Activated naive CD4-positive, alpha-beta T cell treated with anti-CD3 and anti-CD28 coated beads, Interleukin-2, amount 50 U/mL, for 24 hours (primary cell): ENCODE measurements at regions not wholly inside any gene's neighbourhood (a gene's known extent, or its start where the extent isn't known, plus 50 kb on each side); places are given as distances from the start of the nearest gene placed in this dataset.
"Not testable (repeated sequence)": the region's sequence is repeated elsewhere in the genome, so short reads cannot be mapped to it uniquely, and the experiment has no call there.

Experiments used
- H3K27ac Mint-ChIP-seq: one replicate; pipeline ENCODE4 v1.8.0; 2021; ENCODE audit warnings: mild to moderate bottlenecking, mixed read lengths
- H3K27me3 Mint-ChIP-seq: one replicate; pipeline ENCODE4 v1.8.0; 2021; ENCODE audit warnings: mixed read lengths
- H3K36me3 Mint-ChIP-seq: one replicate; pipeline ENCODE4 v1.8.0; 2021; ENCODE audit warnings: mixed read lengths
- H3K4me1 Mint-ChIP-seq: one replicate; pipeline ENCODE4 v1.8.0; 2021; ENCODE audit warnings: mixed read lengths
- H3K4me3 Mint-ChIP-seq: one replicate; pipeline ENCODE4 v1.8.0; 2021; ENCODE audit warnings: mild to moderate bottlenecking, mixed read lengths
- H3K9me3 Mint-ChIP-seq: one replicate; pipeline ENCODE4 v1.8.0; 2021; ENCODE audit warnings: mixed read lengths

DNA sequence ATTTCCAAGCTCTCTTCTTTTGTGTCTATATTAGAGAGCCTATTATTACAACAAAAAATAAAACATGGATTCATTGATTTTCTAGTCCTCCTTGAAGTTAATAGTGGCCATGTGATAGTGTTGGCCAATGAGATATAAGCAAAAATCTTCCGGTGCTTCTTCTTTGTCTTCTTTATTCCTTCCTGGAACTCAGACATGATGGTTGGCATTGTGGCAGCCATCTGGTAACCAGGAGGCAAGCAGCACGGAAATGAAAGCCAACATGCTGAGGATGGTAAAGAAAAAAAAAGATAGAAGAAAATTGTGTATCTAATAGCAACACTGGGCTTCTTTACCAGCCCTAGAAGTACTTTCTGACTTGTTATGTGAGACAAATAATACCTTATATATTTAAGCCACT lies 50.8 kb upstream of the SEL1L start:
- Mint-ChIP-seq H3K27me3 (peaks cover 8% of the 10 kb centered on the region), H3K4me3 (no peak overlapping the region), H3K36me3 (no peaks in the 10 kb centered on the region), H3K4me1 (no peaks in the 10 kb centered on the region), H3K9me3 (peaks cover 6% of the 10 kb centered on the region), H3K27ac (no peak overlapping the region)

DNA sequence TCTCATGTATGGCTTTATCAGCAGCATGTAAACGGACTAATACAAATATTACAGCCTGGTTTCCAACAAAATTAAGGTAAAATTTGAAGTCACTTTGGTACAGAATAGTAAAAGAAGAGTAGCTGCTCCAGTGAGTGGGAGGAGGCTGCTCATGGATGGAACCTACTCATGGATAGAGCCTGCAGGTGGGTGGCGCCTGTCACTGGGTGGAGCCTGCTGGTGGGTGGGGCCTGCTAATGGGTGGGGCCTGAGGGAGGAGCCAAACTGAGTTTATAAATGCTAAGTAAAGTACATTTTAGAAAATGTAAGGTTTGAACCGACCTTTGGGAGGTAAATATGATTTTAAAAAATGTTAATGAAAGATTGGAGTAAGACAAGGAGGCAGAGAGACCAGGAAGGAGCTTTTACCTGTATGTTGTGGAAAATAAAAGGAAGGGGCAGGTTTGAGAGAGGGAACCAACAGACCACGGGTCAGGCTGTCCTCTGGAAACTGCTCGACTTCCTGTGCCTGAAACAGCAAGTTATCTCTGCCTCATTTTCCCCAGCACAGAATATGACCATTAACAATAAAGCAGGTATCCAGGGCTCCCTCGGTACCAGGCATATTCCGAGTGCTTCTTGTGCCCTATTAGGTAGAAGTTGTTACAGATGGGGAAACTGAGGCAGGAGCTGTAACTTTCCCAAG lies 55.9 kb upstream of the SEL1L start:
- Mint-ChIP-seq H3K4me3 (no peak overlapping the region), H3K36me3 (no peaks in the 10 kb centered on the region), H3K4me1 (no peaks in the 10 kb centered on the region), H3K27me3 (no peaks in the 10 kb centered on the region), H3K27ac (no peak overlapping the region), H3K9me3 (no peaks in the 10 kb centered on the region)

DNA sequence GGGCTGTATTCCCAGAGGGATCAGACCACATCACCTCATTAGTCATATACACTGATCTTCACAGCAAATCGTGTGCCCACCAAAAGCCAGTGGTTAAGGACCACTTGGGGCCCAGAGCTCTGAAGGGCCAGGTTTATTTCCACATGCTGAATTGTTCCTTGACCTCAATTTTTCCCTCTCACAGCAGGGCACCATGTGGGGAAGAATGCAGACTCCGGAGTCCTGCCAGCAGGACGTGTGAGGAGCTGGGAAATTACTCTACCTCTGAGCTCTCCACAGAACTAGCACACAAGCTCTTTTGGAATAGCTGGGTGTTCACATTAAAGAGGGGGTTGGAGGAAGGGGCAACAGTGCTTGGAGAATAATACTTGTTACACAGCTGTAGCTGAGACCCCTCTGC lies 57.6 kb upstream of the SEL1L start:
- Mint-ChIP-seq H3K36me3 (no peaks in the 10 kb centered on the region), H3K4me1 (no peaks in the 10 kb centered on the region)

DNA sequence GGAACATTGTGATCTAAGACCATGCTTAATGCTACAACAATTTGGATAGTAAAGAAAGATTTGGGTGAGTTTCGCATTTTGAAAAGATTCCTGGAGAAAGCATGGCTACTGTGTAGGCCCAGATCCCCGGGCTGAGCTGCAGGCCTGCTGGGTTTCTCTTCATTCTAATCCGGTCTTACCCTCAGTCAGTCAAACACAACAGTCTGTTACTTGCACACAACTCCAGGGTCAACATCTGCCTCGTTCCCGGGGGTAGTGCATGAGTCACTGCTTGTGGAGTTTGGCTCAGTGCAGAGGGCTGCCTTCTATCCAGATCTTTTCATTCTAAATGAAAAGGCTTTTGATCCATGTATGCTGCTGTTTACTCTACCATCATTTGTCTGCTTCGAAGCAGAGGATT lies 60.4 kb upstream of the SEL1L start:
- Mint-ChIP-seq H3K36me3 (no peaks in the 10 kb centered on the region), H3K4me3 (no peak overlapping the region), H3K27me3 (no peaks in the 10 kb centered on the region), H3K4me1 (no peaks in the 10 kb centered on the region), H3K27ac (no peak overlapping the region), H3K9me3 (no peaks in the 10 kb centered on the region)

More for the DNA sequence above, 57.6 kb upstream of the SEL1L start:
- no peak overlapping the region for H3K27ac Mint-ChIP-seq
- no peaks in the 10 kb centered on the region for H3K27me3 Mint-ChIP-seq
- H3K4me3 Mint-ChIP-seq: no peak overlapping the region
- H3K9me3 Mint-ChIP-seq: no peaks in the 10 kb centered on the region

DNA sequence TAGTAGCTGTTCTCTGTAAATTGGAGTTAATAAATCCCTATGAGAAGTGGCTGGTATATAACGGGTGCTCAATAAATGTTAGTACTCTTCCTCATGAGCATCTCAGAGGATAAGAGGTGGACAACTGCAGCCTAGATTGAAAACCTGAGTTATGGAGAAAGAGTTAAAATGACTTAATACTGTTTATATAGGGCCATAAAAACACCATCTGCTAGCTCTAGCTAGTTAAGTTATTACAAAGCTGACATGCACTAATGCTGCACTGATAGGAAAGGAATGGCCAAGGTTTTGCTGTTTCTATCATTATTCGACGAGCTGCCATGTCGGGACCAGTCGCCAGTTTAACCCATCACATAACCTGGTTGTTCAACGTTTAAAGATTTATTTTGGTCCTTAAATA lies 72.0 kb upstream of the SEL1L start:
- Mint-ChIP-seq H3K27ac (no peak overlapping the region), H3K4me3 (no peak overlapping the region), H3K9me3 (no peaks in the 10 kb centered on the region), H3K4me1 (no peaks in the 10 kb centered on the region), H3K36me3 (no peaks in the 10 kb centered on the region), H3K27me3 (peaks cover 12% of the 10 kb centered on the region)

DNA sequence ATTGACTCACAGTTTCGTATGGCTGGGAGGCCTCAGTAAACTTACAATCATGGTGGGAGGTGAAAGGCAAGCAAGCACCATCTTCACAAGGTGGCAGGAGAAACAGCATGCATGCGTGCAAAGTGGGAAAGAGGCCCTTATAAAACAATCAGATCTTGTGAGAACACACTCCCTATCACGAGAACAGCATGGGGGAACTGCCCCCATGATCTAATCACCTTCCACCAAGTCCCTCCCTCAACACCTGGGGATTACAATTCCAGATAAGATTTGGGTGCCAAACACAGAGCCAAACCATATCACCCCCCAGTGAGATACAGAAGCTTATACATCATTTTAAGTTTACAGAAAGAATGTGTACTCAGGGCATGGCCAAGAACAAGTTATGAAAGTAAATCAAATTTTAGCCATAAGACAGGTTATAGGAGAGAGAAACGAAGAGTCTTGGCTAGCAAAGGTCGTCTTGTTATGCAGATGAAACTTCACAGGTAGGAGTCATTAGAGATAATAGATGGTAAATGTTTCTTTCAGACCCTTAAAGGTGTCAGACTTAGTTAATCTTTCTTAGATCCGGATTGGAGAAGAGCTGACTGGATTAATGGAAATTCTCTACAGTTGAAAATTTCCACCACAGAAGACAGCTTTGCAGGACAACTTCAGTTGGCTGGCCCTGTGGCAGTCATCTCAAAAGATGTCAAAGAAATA lies 79.8 kb upstream of the SEL1L start:
- H3K27me3 Mint-ChIP-seq: peaks cover 5% of the 10 kb centered on the region
- H3K27ac Mint-ChIP-seq: no peak overlapping the region
- H3K9me3 Mint-ChIP-seq: peaks cover 4% of the 10 kb centered on the region
- no peaks in the 10 kb centered on the region for H3K36me3 Mint-ChIP-seq
- no peaks in the 10 kb centered on the region for H3K4me1 Mint-ChIP-seq
- no peak overlapping the region for H3K4me3 Mint-ChIP-seq

DNA sequence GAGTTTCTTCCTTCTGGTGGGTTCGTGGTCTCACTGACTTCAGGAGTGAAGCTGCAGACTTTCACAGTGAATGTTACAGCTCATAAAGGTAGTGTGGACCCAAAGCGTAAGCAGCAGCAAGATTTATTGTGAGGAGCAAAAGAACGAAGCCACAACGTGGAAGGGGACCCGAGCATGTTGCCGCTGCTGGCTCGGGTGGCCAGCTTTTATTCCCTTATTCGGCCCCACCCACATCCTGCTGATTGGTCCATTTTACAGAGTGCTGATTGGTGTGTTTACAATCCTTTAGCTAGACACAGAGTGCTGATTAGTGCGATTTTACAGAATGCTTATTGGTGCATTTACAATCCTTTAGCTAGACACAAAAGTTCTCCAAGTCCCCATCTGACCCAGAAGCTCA lies 80.6 kb upstream of the SEL1L start:
- H3K9me3 Mint-ChIP-seq, H3K27ac Mint-ChIP-seq, H3K36me3 Mint-ChIP-seq, H3K27me3 Mint-ChIP-seq, H3K4me1 Mint-ChIP-seq, H3K4me3 Mint-ChIP-seq: not testable (repeated sequence)

DNA sequence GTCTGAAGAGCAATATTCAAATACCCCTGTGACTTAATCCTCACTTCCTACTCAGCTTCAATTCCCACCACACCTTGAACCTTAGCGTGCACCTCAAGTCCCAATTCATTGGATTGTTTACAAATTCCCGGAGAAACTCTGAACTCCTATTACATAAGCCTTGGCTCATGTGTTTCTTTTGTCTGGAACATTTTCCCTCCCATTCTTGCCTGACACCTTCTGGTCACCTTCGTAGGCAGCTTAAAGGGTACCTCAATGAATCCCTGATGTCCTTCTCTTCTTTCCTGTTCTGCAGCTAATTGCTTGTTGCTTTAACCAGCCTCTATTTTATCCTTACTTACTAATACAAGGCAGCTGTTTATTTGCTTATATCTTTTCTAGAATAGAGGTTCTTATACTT lies 85.0 kb upstream of the SEL1L start:
- no peaks in the 10 kb centered on the region for H3K9me3 Mint-ChIP-seq
- H3K4me1 Mint-ChIP-seq: no peaks in the 10 kb centered on the region
- H3K36me3 Mint-ChIP-seq: no peaks in the 10 kb centered on the region
- peaks cover 5% of the 10 kb centered on the region for H3K27me3 Mint-ChIP-seq
- H3K27ac Mint-ChIP-seq: no peak overlapping the region
- H3K4me3 Mint-ChIP-seq: no peak overlapping the region

DNA sequence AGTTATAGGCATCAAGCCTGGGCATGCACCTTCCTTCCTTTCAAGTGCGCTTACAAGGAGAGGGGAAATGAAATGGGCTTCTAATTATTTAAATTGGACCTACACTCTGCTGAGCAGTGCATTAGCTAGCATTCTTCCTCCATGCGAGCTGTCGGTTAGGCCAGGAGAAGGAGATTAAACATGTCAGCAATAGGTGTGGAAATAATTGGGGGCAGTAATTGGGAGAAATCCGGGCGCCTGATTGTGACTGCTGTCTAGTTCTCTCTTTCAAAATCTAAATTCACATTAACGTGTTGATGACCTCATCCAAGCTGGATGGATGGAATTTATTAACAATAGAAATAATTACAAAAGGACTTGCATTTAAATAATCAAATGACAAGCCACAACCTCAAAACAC lies 86.2 kb upstream of the SEL1L start:
- H3K9me3 Mint-ChIP-seq: no peaks in the 10 kb centered on the region
- H3K27ac Mint-ChIP-seq: no peak overlapping the region
- H3K27me3 Mint-ChIP-seq: peaks cover 5% of the 10 kb centered on the region
- no peaks in the 10 kb centered on the region for H3K36me3 Mint-ChIP-seq
- no peak overlapping the region for H3K4me3 Mint-ChIP-seq
- H3K4me1 Mint-ChIP-seq: no peaks in the 10 kb centered on the region

DNA sequence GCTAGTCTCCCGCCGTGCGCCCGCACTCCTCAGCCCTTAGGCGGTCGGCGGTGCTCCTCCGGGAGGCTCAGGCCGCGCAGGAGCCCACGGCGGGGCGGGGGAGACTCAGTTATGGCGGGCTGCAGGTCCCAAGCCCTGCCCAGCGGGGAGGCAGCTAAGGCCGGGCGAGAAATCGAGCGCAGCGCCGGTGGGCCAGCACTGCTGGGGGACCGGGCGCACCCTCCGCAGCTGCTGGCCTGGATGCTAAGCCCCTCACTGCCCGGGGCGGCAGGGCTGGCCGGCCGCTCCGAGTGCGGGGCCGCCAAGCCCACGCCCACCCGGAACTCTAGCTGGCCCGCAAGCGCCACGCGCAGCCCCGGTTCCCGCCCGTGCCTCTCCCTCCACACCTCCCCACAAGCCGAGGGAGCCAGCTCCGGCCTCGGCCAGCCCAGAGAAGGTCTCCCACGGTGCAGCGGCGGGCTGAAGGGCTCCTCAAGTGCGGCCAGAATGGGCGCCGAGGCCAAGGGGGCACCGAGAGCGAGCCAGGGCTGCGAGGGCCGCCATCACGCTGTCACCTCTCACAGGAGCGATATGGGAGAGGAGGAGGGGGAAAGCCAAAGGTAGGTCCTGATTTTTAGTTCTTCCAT lies 90.2 kb upstream of the SEL1L start:
- H3K27ac Mint-ChIP-seq, H3K4me3 Mint-ChIP-seq, H3K9me3 Mint-ChIP-seq, H3K4me1 Mint-ChIP-seq, H3K27me3 Mint-ChIP-seq, H3K36me3 Mint-ChIP-seq: not testable (repeated sequence)

DNA sequence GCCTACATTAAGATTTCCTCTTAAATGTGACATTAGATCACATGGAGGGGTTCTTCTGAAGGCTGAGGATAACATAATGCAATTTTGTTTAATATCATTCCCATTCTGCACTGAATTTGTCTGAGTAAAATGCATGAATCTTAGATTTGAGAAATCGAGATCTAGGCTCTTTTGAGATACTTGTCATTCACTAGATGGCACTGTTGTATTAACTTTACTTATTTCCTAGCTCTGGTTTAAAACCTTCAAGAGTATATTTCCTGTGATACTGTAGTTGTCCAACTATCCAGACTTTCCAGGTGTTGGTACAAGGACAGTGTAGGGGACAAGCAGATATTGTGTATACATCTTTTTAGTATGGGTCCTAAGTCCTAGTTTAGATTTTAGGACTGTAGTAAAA lies 91.7 kb upstream of the SEL1L start:
- H3K27me3 Mint-ChIP-seq: peaks cover 2% of the 10 kb centered on the region
- no peaks in the 10 kb centered on the region for H3K4me1 Mint-ChIP-seq
- H3K4me3 Mint-ChIP-seq: no peak overlapping the region
- no peak overlapping the region for H3K27ac Mint-ChIP-seq
- H3K36me3 Mint-ChIP-seq: no peaks in the 10 kb centered on the region
- H3K9me3 Mint-ChIP-seq: no peaks in the 10 kb centered on the region

DNA sequence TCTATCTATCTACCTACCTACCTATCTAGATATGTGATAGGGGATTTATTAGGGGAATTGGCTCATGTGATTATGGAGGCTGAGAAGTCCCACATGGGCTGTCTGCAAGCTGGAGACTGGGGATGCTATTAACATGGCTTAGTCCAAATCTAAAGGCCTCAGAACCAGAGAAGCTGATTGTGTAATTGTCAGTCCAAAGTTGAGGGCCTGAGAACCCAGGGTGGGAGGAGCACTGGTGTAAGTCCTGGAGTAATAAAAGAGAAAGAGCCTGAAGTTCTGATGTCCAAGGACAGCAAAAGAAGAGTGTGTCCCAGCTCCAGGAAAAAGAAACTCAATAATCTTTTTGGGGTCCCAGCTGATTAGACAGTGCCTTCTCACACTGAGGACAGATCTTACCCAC lies 98.5 kb upstream of the SEL1L start:
- no peaks in the 10 kb centered on the region for H3K36me3 Mint-ChIP-seq
- no peaks in the 10 kb centered on the region for H3K4me1 Mint-ChIP-seq
- no peaks in the 10 kb centered on the region for H3K9me3 Mint-ChIP-seq
- H3K4me3 Mint-ChIP-seq: no peak overlapping the region
- H3K27ac Mint-ChIP-seq: no peak overlapping the region
- no peaks in the 10 kb centered on the region for H3K27me3 Mint-ChIP-seq

DNA sequence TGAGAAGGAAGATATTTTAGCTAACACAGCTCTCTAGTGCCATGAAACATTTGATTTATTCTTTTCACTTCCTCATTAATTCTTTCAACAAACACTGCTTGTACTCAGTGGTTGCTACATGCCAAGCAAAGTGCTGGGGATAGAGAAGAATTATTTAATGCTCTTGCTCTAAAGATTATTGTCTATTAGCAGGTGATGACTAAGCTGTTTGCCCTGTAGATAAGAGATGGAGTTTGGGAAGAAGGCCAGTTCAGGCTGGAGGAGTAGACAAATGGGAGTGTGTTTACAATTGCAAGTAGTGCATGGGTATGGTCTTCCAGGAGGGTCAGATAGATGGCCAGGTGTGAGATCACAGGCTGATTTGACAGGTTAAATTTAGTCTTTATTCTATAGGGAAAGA lies 99.8 kb upstream of the SEL1L start:
- H3K27me3 Mint-ChIP-seq: no peaks in the 10 kb centered on the region
- H3K9me3 Mint-ChIP-seq: no peaks in the 10 kb centered on the region
- no peaks in the 10 kb centered on the region for H3K36me3 Mint-ChIP-seq

DNA sequence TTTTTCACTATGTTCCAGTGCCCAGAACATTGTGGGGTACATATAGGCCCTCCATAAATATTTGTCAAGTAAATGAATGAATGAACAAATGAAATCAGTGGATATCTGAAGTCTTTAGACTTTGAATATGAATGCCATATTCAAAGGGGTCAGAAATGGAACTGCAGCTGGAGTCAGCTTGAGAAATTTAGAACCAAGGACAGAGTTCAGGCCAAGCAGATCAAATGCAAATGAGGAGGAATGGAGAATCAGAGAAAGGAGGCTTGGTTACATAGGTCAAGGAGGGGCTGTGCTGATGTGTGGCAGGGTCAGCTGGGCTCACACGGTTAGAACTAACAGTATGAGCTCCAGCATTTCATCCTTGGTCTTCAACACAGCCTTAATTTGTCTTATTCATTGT lies 104.0 kb upstream of the SEL1L start:
- H3K9me3 Mint-ChIP-seq: no peaks in the 10 kb centered on the region
- H3K4me3 Mint-ChIP-seq: no peak overlapping the region
- no peaks in the 10 kb centered on the region for H3K27me3 Mint-ChIP-seq
- H3K4me1 Mint-ChIP-seq: no peaks in the 10 kb centered on the region
- H3K27ac Mint-ChIP-seq: no peak overlapping the region
- no peaks in the 10 kb centered on the region for H3K36me3 Mint-ChIP-seq

More for the DNA sequence above, 99.8 kb upstream of the SEL1L start:
- Mint-ChIP-seq H3K4me3 (no peak overlapping the region), H3K27ac (no peak overlapping the region), H3K4me1 (no peaks in the 10 kb centered on the region)

DNA sequence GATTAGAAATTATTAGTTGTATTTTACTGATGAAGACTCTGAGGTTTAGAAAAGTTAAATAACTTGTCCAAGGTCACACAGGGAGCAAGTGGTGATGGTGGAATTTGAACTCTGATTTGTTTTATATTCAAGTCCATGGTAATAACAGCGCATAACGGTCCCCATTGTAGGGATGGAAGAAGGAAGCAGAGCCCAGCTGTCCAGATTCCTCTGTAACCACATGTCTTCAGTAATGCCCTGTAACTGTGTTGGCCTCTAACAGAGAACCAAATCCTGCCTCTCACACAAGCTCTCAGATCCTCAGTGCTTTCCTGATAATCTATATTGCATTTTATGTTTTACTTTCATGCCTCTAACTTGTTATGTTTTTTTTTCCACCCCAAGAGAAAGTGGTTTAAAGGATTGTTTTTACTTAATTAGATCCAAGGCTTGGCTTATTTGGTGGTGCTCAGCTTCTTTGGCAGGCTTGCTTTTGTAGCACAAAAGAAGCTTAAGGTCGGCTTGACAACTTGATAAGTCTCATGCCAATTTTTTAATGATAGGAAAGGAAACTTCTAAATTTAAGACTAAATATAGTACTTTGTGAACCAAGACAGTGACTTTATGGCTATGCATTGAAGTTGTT lies 105.1 kb upstream of the SEL1L start:
- Mint-ChIP-seq H3K27me3 (no peaks in the 10 kb centered on the region), H3K27ac (no peak overlapping the region), H3K9me3 (peaks cover 4% of the 10 kb centered on the region), H3K4me1 (no peaks in the 10 kb centered on the region), H3K4me3 (no peak overlapping the region), H3K36me3 (no peaks in the 10 kb centered on the region)

DNA sequence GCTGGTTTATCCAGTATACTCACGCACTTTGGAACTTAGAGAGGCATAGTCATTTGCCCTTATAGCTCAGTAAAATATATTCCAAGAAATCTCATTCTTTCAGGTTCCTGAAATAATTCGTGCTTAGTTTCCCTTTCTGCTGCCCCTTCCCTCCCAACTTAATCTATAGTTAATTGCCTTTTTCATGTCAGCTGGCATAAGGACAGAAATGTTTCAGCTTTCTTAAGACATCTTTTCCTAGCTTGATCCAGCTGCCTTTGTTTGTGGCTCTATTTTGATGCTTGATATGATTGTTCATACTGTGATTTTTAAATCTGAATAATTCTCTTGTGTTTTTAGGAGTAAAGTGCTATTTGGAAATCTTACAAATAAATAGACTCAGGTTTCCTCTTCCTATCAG lies 120.0 kb upstream of the SEL1L start:
- Mint-ChIP-seq H3K9me3 (no peaks in the 10 kb centered on the region), H3K4me1 (no peaks in the 10 kb centered on the region), H3K4me3 (no peak overlapping the region), H3K27ac (no peak overlapping the region), H3K36me3 (no peaks in the 10 kb centered on the region), H3K27me3 (peaks cover 1% of the 10 kb centered on the region)
